ENCODE measurements at regions not wholly inside any gene's neighbourhood (a gene's known extent, or its start where the extent isn't known, plus 50 kb on each side); places are given as distances from the start of the nearest gene placed in this dataset.

DNA sequence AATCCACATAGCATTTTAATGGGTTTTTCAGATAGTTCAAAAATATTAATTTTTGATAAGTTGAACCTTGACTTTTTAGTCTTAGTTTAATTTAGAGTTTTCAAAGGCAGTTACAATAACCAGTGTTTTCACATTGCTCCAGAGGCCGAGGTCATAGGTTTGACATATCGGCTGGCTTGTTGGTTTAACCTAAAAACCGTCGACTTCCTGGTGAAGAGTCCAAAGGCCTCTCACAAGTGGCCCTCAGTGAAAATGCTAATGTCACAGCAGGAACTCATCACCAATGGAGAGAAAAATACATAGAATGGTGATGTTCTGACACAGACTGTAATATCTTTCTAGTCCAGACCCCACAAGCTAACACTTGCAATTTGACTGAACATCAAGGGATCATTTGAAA, 642.3 kb downstream of the PLOD2 start:
- Histone ChIP-seq H3K27ac (ENCODE audit: low read depth, low read length) (no peak overlapping the region), H3K36me3 (ENCODE audit: insufficient read depth, low read length) (no peaks in the 10 kb centered on the region), H3K27me3 (ENCODE audit: insufficient read depth, low read length) (no peaks in the 10 kb centered on the region), H3K9me3 (ENCODE audit: insufficient read depth, low read depth, low read length) (no peaks in the 10 kb centered on the region), H3K9ac (ENCODE audit: low read length) (no peak overlapping the region), H4K20me1 (ENCODE audit: insufficient read depth, low read length) (no peaks in the 10 kb centered on the region), H2AFZ (ENCODE audit: low read depth, low read length) (no peak overlapping the region), H3K79me2 (ENCODE audit: insufficient read depth, low read length) (no peaks in the 10 kb centered on the region), H3K4me3 (ENCODE audit: insufficient read depth, low read depth, low read length) (no peak overlapping the region), H3K4me1 (ENCODE audit: insufficient read depth, low read length) (no peaks in the 10 kb centered on the region), H3K4me2 (ENCODE audit: low read length) (no peak overlapping the region)
- Mint-ChIP-seq H3K27me3 (ENCODE audit: low read depth, unreplicated experiment) (no peaks in the 10 kb centered on the region), H3K36me3 (ENCODE audit: low read depth, unreplicated experiment) (no peaks in the 10 kb centered on the region), H3K9me3 (ENCODE audit: unreplicated experiment) (peaks cover 4% of the 10 kb centered on the region), H3K4me1 (ENCODE audit: low read depth, unreplicated experiment) (peaks cover 2% of the 10 kb centered on the region), H3K27ac (ENCODE audit: unreplicated experiment) (no peak overlapping the region), H3K4me3 (ENCODE audit: unreplicated experiment) (no peak overlapping the region)
- TF ChIP-seq, protein P1, sequence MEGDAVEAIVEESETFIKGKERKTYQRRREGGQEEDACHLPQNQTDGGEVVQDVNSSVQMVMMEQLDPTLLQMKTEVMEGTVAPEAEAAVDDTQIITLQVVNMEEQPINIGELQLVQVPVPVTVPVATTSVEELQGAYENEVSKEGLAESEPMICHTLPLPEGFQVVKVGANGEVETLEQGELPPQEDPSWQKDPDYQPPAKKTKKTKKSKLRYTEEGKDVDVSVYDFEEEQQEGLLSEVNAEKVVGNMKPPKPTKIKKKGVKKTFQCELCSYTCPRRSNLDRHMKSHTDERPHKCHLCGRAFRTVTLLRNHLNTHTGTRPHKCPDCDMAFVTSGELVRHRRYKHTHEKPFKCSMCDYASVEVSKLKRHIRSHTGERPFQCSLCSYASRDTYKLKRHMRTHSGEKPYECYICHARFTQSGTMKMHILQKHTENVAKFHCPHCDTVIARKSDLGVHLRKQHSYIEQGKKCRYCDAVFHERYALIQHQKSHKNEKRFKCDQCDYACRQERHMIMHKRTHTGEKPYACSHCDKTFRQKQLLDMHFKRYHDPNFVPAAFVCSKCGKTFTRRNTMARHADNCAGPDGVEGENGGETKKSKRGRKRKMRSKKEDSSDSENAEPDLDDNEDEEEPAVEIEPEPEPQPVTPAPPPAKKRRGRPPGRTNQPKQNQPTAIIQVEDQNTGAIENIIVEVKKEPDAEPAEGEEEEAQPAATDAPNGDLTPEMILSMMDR (IDR thresholded peaks at IDR 0.05; ENCODE audit: insufficient read depth, low read depth, low read length), result no peak
- DNase-seq (ENCODE audit: low read depth) (no peak), FAIRE-seq (no peak)

DNA sequence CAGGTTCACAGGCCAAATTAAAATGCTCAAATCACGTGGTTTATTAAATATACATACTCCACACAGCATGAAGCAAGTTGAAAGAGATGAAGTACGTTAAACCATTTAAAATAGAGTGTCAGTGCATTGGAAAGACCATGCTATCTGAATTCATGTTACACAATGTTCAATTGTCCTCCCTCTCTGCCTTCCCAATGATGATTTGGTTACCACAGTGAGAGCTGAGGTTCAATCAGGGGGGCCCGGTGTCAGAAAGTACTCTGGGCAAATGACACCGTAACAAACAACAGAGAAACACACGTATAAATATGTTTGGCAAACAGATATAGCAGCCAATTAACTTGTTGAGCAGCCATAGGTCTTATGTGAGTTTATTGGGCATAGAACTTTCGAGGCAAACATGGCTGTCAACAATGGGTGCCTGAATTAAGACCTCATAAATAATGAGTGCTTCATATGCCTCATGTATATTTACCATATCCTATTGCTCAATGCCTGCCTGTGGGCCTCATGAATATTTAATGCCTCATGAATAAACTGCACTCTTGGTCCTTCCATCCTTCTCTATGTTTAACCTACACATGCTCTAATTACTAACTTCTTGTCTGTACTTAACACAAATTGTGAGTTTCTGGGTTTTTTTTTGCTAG, 641.5 kb downstream of the PLOD2 start:
- H3K27ac ChIP-seq (ENCODE audit: low read depth, low read length), result no peak overlapping the region
- no peaks in the 10 kb centered on the region for H3K79me2 ChIP-seq (ENCODE audit: insufficient read depth, low read length)
- TF ChIP-seq, protein P1 (IDR thresholded peaks at IDR 0.05; ENCODE audit: insufficient read depth, low read depth, low read length), result no peak
- TF ChIP-seq EZH2 (IDR thresholded peaks at IDR 0.05; ENCODE audit: insufficient read depth, low read length), result no peak
- no peak overlapping the region for H3K4me3 ChIP-seq (ENCODE audit: insufficient read depth, low read depth, low read length)
- no peaks in the 10 kb centered on the region for H3K36me3 ChIP-seq (ENCODE audit: insufficient read depth, low read length)
- H3K9me3 ChIP-seq (ENCODE audit: insufficient read depth, low read depth, low read length), result no peaks in the 10 kb centered on the region
- H3K9me3 Mint-ChIP-seq (ENCODE audit: unreplicated experiment), result peaks cover 4% of the 10 kb centered on the region
- no peaks in the 10 kb centered on the region for H3K27me3 ChIP-seq (ENCODE audit: insufficient read depth, low read length)
- no peaks in the 10 kb centered on the region for H4K20me1 ChIP-seq (ENCODE audit: insufficient read depth, low read length)
- no peak overlapping the region for H3K4me3 Mint-ChIP-seq (ENCODE audit: unreplicated experiment)
- no peak overlapping the region for H3K4me2 ChIP-seq (ENCODE audit: low read length)
- no peaks in the 10 kb centered on the region for H3K27me3 Mint-ChIP-seq (ENCODE audit: low read depth, unreplicated experiment)
- no peak overlapping the region for H3K9ac ChIP-seq (ENCODE audit: low read length)
- FAIRE-seq, result no peak
- H3K4me1 Mint-ChIP-seq (ENCODE audit: low read depth, unreplicated experiment), result no peaks in the 10 kb centered on the region
- H3K4me1 ChIP-seq (ENCODE audit: insufficient read depth, low read length), result no peaks in the 10 kb centered on the region
- H3K36me3 Mint-ChIP-seq (ENCODE audit: low read depth, unreplicated experiment), result no peaks in the 10 kb centered on the region
- no peak for DNase-seq (ENCODE audit: low read depth)
- H2AFZ ChIP-seq (ENCODE audit: low read depth, low read length), result no peak overlapping the region
- no peak overlapping the region for H3K27ac Mint-ChIP-seq (ENCODE audit: unreplicated experiment)

DNA sequence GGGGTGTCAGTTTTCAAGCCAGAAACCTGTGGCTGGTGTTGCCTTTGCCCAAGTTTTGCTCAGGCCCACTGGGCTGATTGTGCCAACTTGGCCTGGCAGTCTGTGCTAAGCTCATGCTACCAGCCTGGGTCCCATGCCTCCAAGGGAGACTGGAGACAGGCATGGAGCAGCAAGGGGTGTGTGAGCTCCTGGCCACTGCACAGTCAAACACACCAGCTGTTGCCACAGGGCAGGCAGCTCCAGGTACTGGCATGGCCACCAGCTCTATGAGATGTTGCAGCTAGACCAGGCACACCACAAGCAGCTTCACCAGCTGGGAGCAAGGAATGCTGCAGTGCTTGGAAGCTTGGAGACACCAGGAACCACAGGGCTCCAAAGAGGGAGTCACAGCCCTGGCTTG, 638.8 kb downstream of the PLOD2 start:
- Mint-ChIP-seq H3K27me3 (ENCODE audit: low read depth, unreplicated experiment) (no peaks in the 10 kb centered on the region), H3K36me3 (ENCODE audit: low read depth, unreplicated experiment) (no peaks in the 10 kb centered on the region), H3K4me1 (ENCODE audit: low read depth, unreplicated experiment) (no peaks in the 10 kb centered on the region), H3K4me3 (ENCODE audit: unreplicated experiment) (no peak overlapping the region), H3K27ac (ENCODE audit: unreplicated experiment) (no peak overlapping the region), H3K9me3 (ENCODE audit: unreplicated experiment) (peaks cover 2% of the 10 kb centered on the region)
- Histone ChIP-seq H3K79me2 (ENCODE audit: insufficient read depth, low read length) (no peaks in the 10 kb centered on the region), H3K9ac (ENCODE audit: low read length) (no peak overlapping the region), H3K4me1 (ENCODE audit: insufficient read depth, low read length) (no peaks in the 10 kb centered on the region), H3K27ac (ENCODE audit: low read depth, low read length) (no peak overlapping the region), H2AFZ (ENCODE audit: low read depth, low read length) (no peak overlapping the region), H3K27me3 (ENCODE audit: insufficient read depth, low read length) (no peaks in the 10 kb centered on the region), H4K20me1 (ENCODE audit: insufficient read depth, low read length) (no peaks in the 10 kb centered on the region), H3K9me3 (ENCODE audit: insufficient read depth, low read depth, low read length) (no peaks in the 10 kb centered on the region), H3K4me3 (ENCODE audit: insufficient read depth, low read depth, low read length) (no peak overlapping the region), H3K4me2 (ENCODE audit: low read length) (no peak overlapping the region), H3K36me3 (ENCODE audit: insufficient read depth, low read length) (no peaks in the 10 kb centered on the region)
- FAIRE-seq (no peak), DNase-seq (ENCODE audit: low read depth) (no peak)
- no peak for TF ChIP-seq EZH2 (IDR thresholded peaks at IDR 0.05; ENCODE audit: insufficient read depth, low read length)
- TF ChIP-seq, protein P1 (IDR thresholded peaks at IDR 0.05; ENCODE audit: insufficient read depth, low read depth, low read length), result no peak

Data from astrocyte (in vitro differentiated cells and primary cell).